CD8-positive, alpha-beta memory T cell (primary cell): ENCODE measurements at regions not wholly inside any gene's neighbourhood (a gene's known extent, or its start where the extent isn't known, plus 50 kb on each side); places are given as distances from the start of the nearest gene placed in this dataset.

Source experiments
- CTCF ChIA-PET: fragments of 350-600 bp; sonication (Branson Sonifier 250); formaldehyde crosslinking; loops from one replicate; lab custom pipeline; 2021; ENCODE audit warnings: antibody characterized with exemption; lab: Charles Lee
- POLR2A ChIA-PET: fragments of 350-600 bp; sonication (Branson Sonifier 250); formaldehyde crosslinking; loops from one replicate; lab custom pipeline; 2021; ENCODE audit warnings: antibody characterized with exemption; lab: Charles Lee
- DNase-seq, 5 donors: peaks; one replicate each; pipeline versions ENCODE4 v3.0.0 to v3.0.0-alpha.2; 2020 to 2022; ENCODE audit warnings: mixed read lengths in 1 of 5
- H3K27ac ChIP-seq: one replicate; pipeline ENCODE4 v1.7.0; 2013; ENCODE audit warnings: low read depth, mild to moderate bottlenecking, low read length, moderate library complexity
- H3K27me3 ChIP-seq: 2 replicates; pipeline ENCODE4 v1.7.0; 2013; ENCODE audit warnings: low read length, mild to moderate bottlenecking; ENCODE audit not compliant: insufficient read depth, poor library complexity, severe bottlenecking
- H3K36me3 ChIP-seq: 2 replicates; pipeline ENCODE4 v1.7.0; 2013; ENCODE audit warnings: mild to moderate bottlenecking, low read length, moderate library complexity; ENCODE audit not compliant: insufficient read depth
- H3K4me1 ChIP-seq: 2 replicates; pipeline ENCODE4 v1.7.0; 2013; ENCODE audit warnings: mild to moderate bottlenecking, low read length, moderate library complexity; ENCODE audit not compliant: insufficient read depth
- H3K4me3 ChIP-seq: 2 replicates; pipeline ENCODE4 v1.7.0; 2013; ENCODE audit warnings: mild to moderate bottlenecking, low read length
- H3K9me3 ChIP-seq: 2 replicates; pipeline ENCODE4 v1.7.0; 2013; ENCODE audit warnings: mild to moderate bottlenecking, low read length
- H3K27ac Mint-ChIP-seq, 8 donors: one replicate each; pipeline ENCODE4 v1.8.0; 2020 to 2021; ENCODE audit warnings: mixed read lengths in 8 of 8, mild to moderate bottlenecking in 6 of 8, inconsistent platforms in 3 of 8, moderate library complexity in 3 of 8
- H3K27me3 Mint-ChIP-seq, 2 donors: one replicate each; pipeline ENCODE4 v1.8.0; 2020 to 2021; ENCODE audit warnings: mixed read lengths in 2 of 2, mild to moderate bottlenecking in 1 of 2, moderate library complexity in 1 of 2
- H3K36me3 Mint-ChIP-seq, 3 donors: one replicate each; pipeline ENCODE4 v1.8.0; 2020 to 2021; ENCODE audit warnings: mixed read lengths in 3 of 3, inconsistent platforms in 1 of 3, mild to moderate bottlenecking in 1 of 3
- H3K4me1 Mint-ChIP-seq, 3 donors: one replicate each; pipeline ENCODE4 v1.8.0; 2020 to 2021; ENCODE audit warnings: mixed read lengths in 3 of 3, inconsistent platforms in 1 of 3, mild to moderate bottlenecking in 1 of 3
- H3K4me3 Mint-ChIP-seq, 7 donors: one replicate each; pipeline ENCODE4 v1.8.0; 2020 to 2021; ENCODE audit warnings: mixed read lengths in 7 of 7, mild to moderate bottlenecking in 6 of 7, moderate library complexity in 4 of 7, inconsistent platforms in 2 of 7
- H3K9me3 Mint-ChIP-seq, 5 donors: one replicate each; pipeline ENCODE4 v1.8.0; 2020 to 2022; ENCODE audit warnings: mixed read lengths in 5 of 5, mild to moderate bottlenecking in 3 of 5, moderate library complexity in 2 of 5, inconsistent platforms in 1 of 5

DNA sequence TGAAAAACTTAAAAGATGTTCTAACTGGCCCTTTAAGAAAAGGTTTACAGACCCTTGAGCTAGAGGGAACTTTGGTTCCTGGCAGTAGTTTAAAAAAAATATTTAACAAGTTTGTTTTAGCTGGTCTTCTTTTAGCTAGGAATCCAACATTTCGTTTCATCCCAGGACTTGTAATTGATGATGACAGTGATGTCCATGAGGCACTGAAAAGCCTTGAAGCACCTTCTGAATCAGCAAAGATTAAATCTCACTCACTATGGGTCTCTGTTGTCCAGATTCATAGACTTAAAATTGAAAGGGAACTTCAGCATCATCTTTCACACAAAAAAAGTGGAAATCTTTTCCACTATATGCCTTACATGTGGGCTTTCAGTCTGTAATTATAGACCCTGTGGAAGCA lies 102.9 kb upstream of the ETAA1 start:
- ChIA-PET CTCF (no interaction called here), POLR2A (no interaction called here)
- Mint-ChIP-seq H3K27me3 (peaks cover 3 to 4% of the 10 kb centered on the region in 2 donors), H3K9me3 (no peaks in the 10 kb centered on the region), H3K4me3 (no peak overlapping the region), H3K27ac (no peak overlapping the region), H3K4me1 (no peaks in the 10 kb centered on the region), H3K36me3 (no peaks in the 10 kb centered on the region)
- Histone ChIP-seq H3K4me1 (no peaks in the 10 kb centered on the region), H3K36me3 (no peaks in the 10 kb centered on the region), H3K4me3 (no peak overlapping the region), H3K27me3 (no peaks in the 10 kb centered on the region), H3K27ac (no peak overlapping the region), H3K9me3 (no peaks in the 10 kb centered on the region)
- no peak for DNase-seq

- CTCF ChIA-PET: no interaction called here
- Mint-ChIP-seq H3K4me3 (no peak overlapping the region), H3K9me3 (peaks cover 0 to 2% (median 0%) of the 10 kb centered on the region in 5 donors)
Measured at GRCh38 chr2:67295406-67295805, 101.7 kb upstream of the ETAA1 start.

GRCh38 chr2:67295851-67296250 lies 101.3 kb upstream of the ETAA1 start:
- no peaks in the 10 kb centered on the region for H3K36me3 Mint-ChIP-seq
- no peak overlapping the region for H3K4me3 Mint-ChIP-seq
- DNase-seq: no peak
- H3K4me3 ChIP-seq: no peak overlapping the region
- peaks cover 0 to 2% (median 0%) of the 10 kb centered on the region in 5 donors for H3K9me3 Mint-ChIP-seq
- no peak overlapping the region for H3K27ac ChIP-seq
- no peaks in the 10 kb centered on the region for H3K4me1 ChIP-seq
- H3K9me3 ChIP-seq: no peaks in the 10 kb centered on the region
- CTCF ChIA-PET: no interaction called here
- no peaks in the 10 kb centered on the region for H3K4me1 Mint-ChIP-seq
- no peak overlapping the region for H3K27ac Mint-ChIP-seq
- no peaks in the 10 kb centered on the region for H3K36me3 ChIP-seq
- POLR2A ChIA-PET: no interaction called here
- no peaks in the 10 kb centered on the region for H3K27me3 ChIP-seq
- peaks cover 3 to 4% of the 10 kb centered on the region in 2 donors for H3K27me3 Mint-ChIP-seq

More at GRCh38 chr2:67295406-67295805, 101.7 kb upstream of the ETAA1 start:
- H3K36me3 Mint-ChIP-seq: no peaks in the 10 kb centered on the region
- no peak overlapping the region for H3K27ac Mint-ChIP-seq
- no peak overlapping the region for H3K4me3 ChIP-seq
- no peaks in the 10 kb centered on the region for H3K36me3 ChIP-seq
- no peaks in the 10 kb centered on the region for H3K9me3 ChIP-seq
- H3K27me3 ChIP-seq: no peaks in the 10 kb centered on the region
- no peak overlapping the region for H3K27ac ChIP-seq
- H3K4me1 Mint-ChIP-seq: no peaks in the 10 kb centered on the region
- H3K4me1 ChIP-seq: no peaks in the 10 kb centered on the region
- H3K27me3 Mint-ChIP-seq: peaks cover 3 to 4% of the 10 kb centered on the region in 2 donors
- POLR2A ChIA-PET: no interaction called here
- DNase-seq: no peak

- Histone ChIP-seq H3K27me3 (no peaks in the 10 kb centered on the region), H3K36me3 (no peaks in the 10 kb centered on the region), H3K4me3 (no peak overlapping the region), H3K27ac (no peak overlapping the region), H3K4me1 (no peaks in the 10 kb centered on the region), H3K9me3 (no peaks in the 10 kb centered on the region)
- Mint-ChIP-seq H3K27ac (no peak overlapping the region), H3K36me3 (no peaks in the 10 kb centered on the region), H3K4me1 (no peaks in the 10 kb centered on the region), H3K4me3 (no peak overlapping the region), H3K9me3 (peaks cover 0 to 2% (median 0%) of the 10 kb centered on the region in 5 donors), H3K27me3 (peaks cover 2% of the 10 kb centered on the region in 2 donors)
- DNase-seq: no peak
- POLR2A ChIA-PET: no interaction called here
- CTCF ChIA-PET: no interaction called here
Measured at GRCh38 chr2:67304300-67304890, 92.7 kb upstream of the ETAA1 start.

DNA sequence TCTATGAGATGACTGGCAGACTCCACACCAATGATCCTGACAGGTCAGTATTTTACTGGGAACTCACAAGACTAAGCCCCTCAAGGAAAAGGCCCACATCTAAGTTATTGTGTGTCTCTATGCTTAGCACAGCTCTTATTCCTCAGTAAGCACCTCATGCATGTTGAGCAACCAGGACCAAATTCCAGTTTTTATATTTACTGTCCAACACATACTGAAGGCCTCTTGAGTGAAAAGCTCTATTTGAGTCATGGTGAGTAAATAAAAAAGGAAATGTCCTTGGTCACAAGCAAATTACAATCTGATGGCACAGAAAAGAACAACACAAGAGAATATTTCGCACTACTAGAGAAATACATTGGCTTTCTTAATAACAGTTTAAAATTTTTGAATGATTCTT lies 87.9 kb upstream of the ETAA1 start:
- Mint-ChIP-seq H3K4me3 (no peak overlapping the region), H3K27me3 (peaks cover 2 to 3% of the 10 kb centered on the region in 2 donors), H3K4me1 (no peaks in the 10 kb centered on the region), H3K27ac (no peak overlapping the region), H3K36me3 (no peaks in the 10 kb centered on the region), H3K9me3 (no peaks in the 10 kb centered on the region)
- POLR2A ChIA-PET: no interaction called here
- H3K27ac ChIP-seq: no peak overlapping the region
- H3K9me3 ChIP-seq: no peaks in the 10 kb centered on the region
- no peaks in the 10 kb centered on the region for H3K36me3 ChIP-seq
- no peak overlapping the region for H3K4me3 ChIP-seq
- H3K27me3 ChIP-seq: no peaks in the 10 kb centered on the region
- H3K4me1 ChIP-seq: no peaks in the 10 kb centered on the region
- CTCF ChIA-PET: no interaction called here
- DNase-seq: no peak

DNA sequence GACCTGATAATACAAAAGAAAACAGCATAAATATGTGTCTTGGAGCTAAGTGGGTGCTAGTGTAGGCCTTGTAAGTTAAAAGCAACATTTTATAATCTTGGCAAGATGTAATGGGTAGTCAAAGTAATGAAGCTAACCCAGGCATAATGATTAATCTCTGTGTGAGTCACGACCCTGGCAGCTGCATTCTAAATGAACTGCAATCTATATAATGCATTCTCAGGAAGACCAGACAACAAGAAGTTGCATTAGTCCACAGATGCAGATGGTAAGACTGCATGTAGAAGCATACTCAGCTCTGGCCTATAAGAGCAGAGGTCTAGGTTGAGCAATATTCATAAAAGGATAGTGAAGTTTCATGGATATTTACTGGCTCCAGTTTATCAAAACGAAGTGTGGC lies 85.6 kb upstream of the ETAA1 start:
- Mint-ChIP-seq H3K9me3 (no peaks in the 10 kb centered on the region), H3K4me3 (no peak overlapping the region), H3K4me1 (no peaks in the 10 kb centered on the region), H3K36me3 (no peaks in the 10 kb centered on the region), H3K27ac (no peak overlapping the region), H3K27me3 (peaks cover 3 to 4% of the 10 kb centered on the region in 2 donors)
- ChIA-PET CTCF (no interaction called here), POLR2A (no interaction called here)
- no peak overlapping the region for H3K27ac ChIP-seq
- no peaks in the 10 kb centered on the region for H3K36me3 ChIP-seq
- H3K4me1 ChIP-seq: no peaks in the 10 kb centered on the region
- no peak overlapping the region for H3K4me3 ChIP-seq
- H3K9me3 ChIP-seq: no peaks in the 10 kb centered on the region
- no peaks in the 10 kb centered on the region for H3K27me3 ChIP-seq
- DNase-seq: no peak

DNA sequence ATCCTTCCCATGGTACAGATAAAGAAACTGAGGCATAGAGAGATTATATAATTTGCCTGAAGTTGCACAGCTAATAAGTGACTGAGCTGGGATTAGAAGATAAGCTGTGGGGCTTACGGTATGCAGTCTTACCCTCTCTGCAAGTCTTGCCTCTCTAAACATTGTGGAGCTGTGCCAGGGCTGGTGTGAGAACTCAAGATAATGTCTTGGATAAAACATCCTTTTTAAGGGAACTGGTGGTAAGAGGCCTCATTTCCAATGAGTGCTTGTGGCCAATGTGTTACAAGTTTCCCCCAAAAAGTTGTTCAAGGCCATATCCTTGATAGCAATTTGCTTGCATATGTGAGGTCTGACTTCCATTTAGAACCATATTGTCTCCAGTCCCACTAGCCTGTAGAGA lies 84.3 kb upstream of the ETAA1 start:
- ChIA-PET CTCF (no interaction called here), POLR2A (no interaction called here)
- Mint-ChIP-seq H3K27me3 (peaks cover 3 to 4% of the 10 kb centered on the region in 2 donors), H3K27ac (no peak overlapping the region), H3K4me1 (no peaks in the 10 kb centered on the region), H3K9me3 (no peaks in the 10 kb centered on the region), H3K4me3 (no peak overlapping the region), H3K36me3 (no peaks in the 10 kb centered on the region)
- Histone ChIP-seq H3K4me1 (no peaks in the 10 kb centered on the region), H3K27ac (no peak overlapping the region), H3K4me3 (no peak overlapping the region), H3K27me3 (no peaks in the 10 kb centered on the region), H3K36me3 (no peaks in the 10 kb centered on the region), H3K9me3 (no peaks in the 10 kb centered on the region)
- DNase-seq: no peak

DNA sequence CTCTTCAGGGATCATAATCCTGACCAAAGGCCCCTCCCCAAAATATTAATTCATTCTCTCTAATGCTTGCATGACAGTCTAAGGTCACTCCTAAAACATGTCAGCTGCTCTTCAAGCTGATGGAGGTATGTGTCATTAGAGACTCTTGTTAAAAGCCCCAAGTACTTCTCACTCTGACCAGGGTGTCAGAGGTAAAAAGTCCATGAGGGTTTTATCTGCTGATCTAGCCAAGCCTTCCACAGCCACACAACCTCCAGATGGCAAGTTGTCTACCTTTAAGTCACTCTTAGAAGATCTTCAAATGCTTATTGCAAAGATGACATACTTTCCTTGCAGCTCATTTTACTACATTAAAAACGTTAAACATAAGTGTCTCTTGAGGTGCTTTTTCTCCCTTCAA lies 83.6 kb upstream of the ETAA1 start:
- H3K27me3 ChIP-seq: no peaks in the 10 kb centered on the region
- ChIA-PET POLR2A (no interaction called here), CTCF (no interaction called here)
- no peak for DNase-seq
- no peak overlapping the region for H3K27ac ChIP-seq
- H3K4me3 ChIP-seq: no peak overlapping the region
- no peaks in the 10 kb centered on the region for H3K4me1 ChIP-seq
- no peak overlapping the region for H3K27ac Mint-ChIP-seq
- no peaks in the 10 kb centered on the region for H3K9me3 ChIP-seq
- H3K4me1 Mint-ChIP-seq: no peaks in the 10 kb centered on the region
- no peaks in the 10 kb centered on the region for H3K36me3 Mint-ChIP-seq
- H3K4me3 Mint-ChIP-seq: no peak overlapping the region
- no peaks in the 10 kb centered on the region for H3K36me3 ChIP-seq
- H3K27me3 Mint-ChIP-seq: peaks cover 3% of the 10 kb centered on the region in 2 donors
- no peaks in the 10 kb centered on the region for H3K9me3 Mint-ChIP-seq
